Dedifferentiated amniotic fluid mesenchymal stem cell (primary cell): ENCODE measurements at regions not wholly inside any gene's neighbourhood (a gene's known extent, or its start where the extent isn't known, plus 50 kb on each side); places are given as distances from the start of the nearest gene placed in this dataset.

Experiments used
- DNase-seq: peaks from one replicate; pipeline ENCODE4 v3.0.0-alpha.2; 2016; ENCODE audit errors: extremely low spot score

- no peak for DNase-seq
Observed at GRCh38 chrX:9087271-9088040, 53.5 kb upstream of the FAM9B start.

GRCh38 chrX:9088896-9089295 lies 55.0 kb upstream of the FAM9B start:
- DNase-seq: no peak

GRCh38 chrX:9090766-9091165 lies 56.8 kb upstream of the FAM9B start:
- DNase-seq: no peak

- DNase-seq: no peak
Observed at GRCh38 chrX:9091258-9091657, 57.3 kb upstream of the FAM9B start.

DNA sequence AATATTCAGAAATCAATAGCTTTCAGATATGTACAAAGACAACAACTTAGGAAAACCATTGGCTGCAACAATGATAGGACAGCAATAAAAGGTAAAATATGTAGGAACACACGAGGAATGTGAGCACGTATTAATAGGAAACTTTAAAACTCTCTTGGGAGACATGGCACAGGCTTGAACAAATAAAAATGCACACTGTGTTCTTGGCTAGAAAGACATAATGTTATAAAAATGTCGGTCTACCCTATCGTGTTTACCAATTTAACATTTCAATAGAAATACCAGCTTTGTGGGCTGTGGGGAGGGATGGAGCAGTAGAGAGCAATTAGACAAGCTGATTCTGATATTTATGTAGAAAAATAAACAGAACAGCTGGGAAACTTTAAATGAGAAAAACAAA lies 69.0 kb upstream of the FAM9B start:
- DNase-seq: no peak

DNA sequence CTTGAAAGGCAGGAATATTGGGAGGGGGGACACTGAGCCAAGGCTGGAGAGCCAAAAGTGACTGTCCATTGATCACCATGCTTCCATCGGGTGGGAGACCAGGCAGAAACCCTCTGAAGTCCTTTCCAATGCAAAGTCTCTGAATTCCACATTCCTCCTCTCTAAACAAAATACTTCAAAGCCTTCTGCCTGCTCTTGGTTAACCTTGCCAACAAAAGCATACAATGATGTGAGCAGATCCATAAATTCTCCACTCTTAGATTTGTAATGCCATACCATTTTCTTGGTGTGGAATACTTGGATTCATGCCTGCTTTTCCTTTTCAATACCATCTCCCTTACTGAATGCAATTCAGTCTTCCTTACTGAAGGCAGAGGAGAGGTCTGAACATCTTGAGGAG lies 74.1 kb upstream of the FAM9B start:
- DNase-seq: no peak

- DNase-seq: no peak
Observed at GRCh38 chrX:9110808-9111207, 76.9 kb upstream of the FAM9B start.

- no peak for DNase-seq
Observed at GRCh38 chrX:9114245-9114644, 80.3 kb upstream of the FAM9B start.

DNA sequence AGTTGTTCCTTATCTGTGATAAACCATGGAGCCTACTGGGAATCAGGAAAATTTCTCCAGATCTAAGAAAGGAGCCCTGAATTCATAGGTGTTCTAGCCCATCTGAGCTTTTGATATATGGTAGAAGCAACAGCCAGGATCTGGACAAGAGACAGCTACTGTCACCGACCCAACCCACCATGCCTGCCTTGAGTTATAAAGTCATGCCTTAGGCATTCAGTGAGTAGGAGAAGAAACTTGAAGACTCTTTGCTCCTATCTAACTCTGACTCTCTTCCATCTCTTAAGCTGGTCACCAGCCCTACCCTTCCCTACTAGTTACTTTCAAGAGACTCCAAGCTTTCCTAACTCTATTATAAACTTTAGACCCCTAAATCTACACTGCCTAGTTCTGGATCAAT lies 83.9 kb upstream of the FAM9B start:
- DNase-seq: no peak

DNA sequence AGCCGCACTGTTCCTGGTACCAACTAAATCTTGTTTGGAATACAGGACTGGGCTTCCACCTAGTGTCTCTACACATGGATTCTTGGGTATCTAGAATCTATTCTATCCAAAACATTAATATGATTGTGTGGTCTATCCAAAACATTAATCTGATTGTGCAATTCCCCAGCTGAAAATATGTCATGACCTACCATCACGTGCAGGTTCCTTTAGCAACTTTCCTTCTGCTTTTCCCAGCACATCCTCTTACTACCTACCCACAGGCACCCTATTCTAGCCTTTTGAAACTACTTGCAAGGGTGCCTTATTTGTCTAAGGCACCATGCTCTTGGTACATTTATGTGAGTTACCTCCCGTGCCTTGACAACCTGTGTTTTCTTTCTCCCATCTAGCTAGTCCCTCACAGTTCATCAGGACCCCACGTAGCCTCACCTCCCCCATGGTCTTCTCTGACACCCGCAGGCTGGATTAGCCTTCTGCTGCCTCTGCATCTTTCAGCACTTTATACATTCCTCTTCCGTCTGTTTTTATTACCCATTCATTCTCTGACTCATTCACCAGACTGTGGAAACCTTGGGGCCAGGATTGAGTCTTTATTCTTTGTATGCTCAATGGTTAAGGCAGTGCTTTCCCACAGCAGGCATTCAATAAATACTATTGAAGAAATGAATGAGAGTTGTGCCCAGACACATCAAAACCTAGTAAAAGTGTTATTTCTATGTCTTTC lies 88.8 kb upstream of the FAM9B start:
- no peak for DNase-seq

DNA sequence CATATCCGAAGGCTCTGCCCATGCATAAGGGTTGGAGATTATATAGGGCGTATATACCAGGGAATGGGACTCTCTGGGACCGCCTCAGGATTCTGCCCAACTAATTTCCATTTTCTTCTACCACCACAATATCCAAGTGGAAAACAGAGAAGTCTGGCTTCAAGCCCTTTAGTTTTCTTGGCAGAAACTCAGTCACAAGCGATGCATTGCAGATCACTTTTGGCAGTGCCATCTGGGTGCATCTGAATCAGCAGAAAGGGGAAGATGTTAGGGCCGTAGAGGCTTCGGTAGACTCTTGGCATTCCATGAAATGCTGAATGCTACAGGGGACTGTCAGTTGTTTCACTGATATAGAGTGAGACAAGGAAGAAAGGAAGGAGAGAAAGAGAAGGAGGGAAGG lies 94.1 kb upstream of the FAM9B start:
- no peak for DNase-seq

- no peak for DNase-seq
Observed at GRCh38 chrX:9130031-9130430, 96.1 kb upstream of the FAM9B start.

GRCh38 chrX:9131066-9131465 lies 97.1 kb upstream of the FAM9B start:
- no peak for DNase-seq

GRCh38 chrX:9132036-9132638 lies 98.2 kb upstream of the FAM9B start:
- no peak for DNase-seq

DNA sequence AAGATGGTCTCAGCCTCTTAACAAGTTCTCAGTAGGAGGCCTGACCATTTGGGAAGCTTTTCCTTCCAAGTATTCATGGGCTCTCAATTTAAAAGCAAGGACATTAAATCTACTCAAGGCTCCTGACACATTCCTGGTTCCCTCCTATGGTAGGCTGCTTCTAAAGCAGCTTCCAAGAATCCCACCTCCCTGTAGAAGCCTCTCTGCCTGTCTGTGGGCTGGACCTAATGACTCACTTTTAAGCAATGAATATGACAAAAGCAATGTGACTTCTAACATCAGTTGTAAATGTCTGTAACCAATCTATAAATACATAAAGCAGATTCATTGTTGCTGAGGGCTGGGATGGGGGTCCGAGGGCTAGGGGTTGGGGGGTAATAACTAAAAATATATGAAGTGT lies 99.5 kb upstream of the FAM9B start:
- no peak for DNase-seq

GRCh38 chrX:9134366-9134765 lies 100.4 kb upstream of the FAM9B start:
- DNase-seq: no peak

DNA sequence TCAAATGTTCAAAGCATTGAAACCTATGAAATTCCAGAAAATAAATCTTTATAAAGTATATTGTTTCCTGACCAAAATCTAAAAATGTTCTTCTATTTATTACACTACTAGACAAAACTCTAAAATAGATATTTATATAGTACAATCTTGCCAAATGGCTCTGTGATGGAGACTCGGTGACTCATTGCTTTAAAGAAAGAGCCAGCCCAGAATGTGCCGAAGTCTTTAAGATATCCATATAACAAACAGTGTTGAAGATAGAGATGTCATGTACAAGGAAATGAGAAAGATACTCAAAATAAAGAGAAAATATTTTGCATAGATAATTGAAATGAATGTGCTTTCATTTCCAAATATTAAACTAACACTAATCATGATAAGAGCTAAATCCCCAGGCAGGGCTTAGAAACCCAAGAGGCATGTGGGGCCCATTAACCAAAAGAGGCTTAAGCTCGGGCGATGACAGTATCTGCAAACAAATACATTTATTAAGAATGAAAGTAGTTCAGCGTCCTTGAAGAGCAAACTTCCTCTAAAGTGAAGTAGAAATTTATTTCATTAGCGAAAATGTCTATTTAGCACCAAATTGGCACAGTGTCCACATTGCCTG lies 102.1 kb upstream of the FAM9B start:
- DNase-seq: no peak

- DNase-seq: no peak
Observed at GRCh38 chrX:9137152-9137551, 103.2 kb upstream of the FAM9B start.

DNA sequence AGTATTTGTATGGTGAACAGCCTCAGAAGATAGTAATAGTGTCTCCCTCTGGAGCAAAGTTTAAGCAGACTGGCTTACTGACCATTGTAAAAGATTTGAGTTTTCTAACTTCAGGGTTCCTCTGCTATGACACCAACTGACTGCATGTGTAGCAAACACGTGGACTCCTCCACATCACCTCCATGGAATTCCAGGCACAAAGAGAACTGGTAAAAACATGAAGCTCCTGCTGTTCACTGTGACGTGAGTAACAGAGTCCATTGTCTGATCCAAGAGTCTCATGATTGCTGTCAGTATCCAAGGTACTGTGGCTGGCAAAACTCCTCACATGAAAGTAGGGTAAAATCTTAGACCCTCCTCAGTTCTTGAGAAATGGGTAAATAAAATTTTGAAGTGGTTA lies 107.6 kb upstream of the FAM9B start:
- DNase-seq: no peak

DNA sequence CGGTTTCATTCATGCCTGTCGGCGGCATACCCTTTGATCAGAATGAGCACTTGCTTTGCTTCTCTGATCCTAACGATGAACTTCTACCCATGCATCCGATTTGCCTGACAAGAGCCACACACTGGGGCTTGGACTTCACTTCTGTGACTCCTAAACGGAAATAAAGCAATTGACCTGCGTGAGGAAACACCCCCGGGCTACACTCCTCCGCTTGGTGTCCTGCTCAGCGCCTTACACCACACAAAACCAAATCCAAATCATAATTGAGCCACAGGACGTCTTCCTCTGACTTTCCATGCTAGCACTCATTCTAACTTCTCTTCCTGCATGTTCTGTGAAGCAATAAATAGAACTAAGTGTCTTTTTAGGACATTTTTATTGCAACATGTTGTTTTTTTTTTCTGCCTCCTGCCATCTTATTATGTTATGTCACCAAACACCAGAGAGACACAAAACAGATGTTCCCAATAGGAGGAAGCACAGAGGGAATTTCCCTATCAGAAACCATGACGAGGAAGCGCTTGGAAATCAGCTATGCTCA lies 110.8 kb upstream of the FAM9B start:
- DNase-seq: no peak

DNA sequence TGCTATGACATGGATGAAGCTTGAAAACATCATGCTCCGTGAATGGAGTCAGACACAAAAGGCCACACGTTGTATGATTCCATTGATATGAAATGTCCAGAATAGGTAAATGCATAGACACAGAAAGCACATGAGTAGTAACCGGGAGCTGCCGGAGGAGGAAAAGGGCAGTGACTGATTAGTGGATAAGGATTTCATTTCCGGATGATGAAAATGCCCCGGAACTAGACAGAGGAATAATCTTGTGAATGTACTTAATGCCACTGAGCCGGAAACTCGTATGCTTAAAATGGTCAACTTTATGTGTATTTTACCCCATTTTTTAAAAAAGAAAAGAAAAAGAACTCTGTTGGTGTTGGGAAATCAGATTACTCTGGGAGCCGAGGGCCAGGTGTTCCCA lies 112.7 kb upstream of the FAM9B start:
- no peak for DNase-seq

GRCh38 chrX:9147086-9147485 lies 113.2 kb upstream of the FAM9B start:
- no peak for DNase-seq
